Kidney epithelial cell (primary cell): ENCODE measurements at regions not wholly inside any gene's neighbourhood (a gene's known extent, or its start where the extent isn't known, plus 50 kb on each side); places are given as distances from the start of the nearest gene placed in this dataset.

Experiments
- DNase-seq: peaks from one replicate; pipeline ENCODE4 v3.0.0-alpha.2; 2010; ENCODE audit warnings: low read depth
- H3K27me3 ChIP-seq: 2 replicates; pipeline ENCODE4 v1.6.0; 2011; ENCODE audit warnings: low read length; ENCODE audit not compliant: control insufficient read depth, insufficient read depth
- H3K36me3 ChIP-seq: 2 replicates; pipeline ENCODE4 v1.5.1; 2011; ENCODE audit warnings: low read length; ENCODE audit not compliant: control insufficient read depth, insufficient read depth
- H3K4me3 ChIP-seq: 2 replicates; pipeline ENCODE4 v1.5.1; 2011; ENCODE audit warnings: low read depth, mild to moderate bottlenecking, control low read depth, low read length
- CTCF ChIP-seq: IDR thresholded peaks from 2 replicates; pipeline ENCODE4 v1.5.1; 2011; ENCODE audit warnings: mild to moderate bottlenecking, moderate library complexity, low read length, control low read depth, inconsistent platforms; ENCODE audit not compliant: insufficient read depth, poor library complexity, severe bottlenecking

DNA sequence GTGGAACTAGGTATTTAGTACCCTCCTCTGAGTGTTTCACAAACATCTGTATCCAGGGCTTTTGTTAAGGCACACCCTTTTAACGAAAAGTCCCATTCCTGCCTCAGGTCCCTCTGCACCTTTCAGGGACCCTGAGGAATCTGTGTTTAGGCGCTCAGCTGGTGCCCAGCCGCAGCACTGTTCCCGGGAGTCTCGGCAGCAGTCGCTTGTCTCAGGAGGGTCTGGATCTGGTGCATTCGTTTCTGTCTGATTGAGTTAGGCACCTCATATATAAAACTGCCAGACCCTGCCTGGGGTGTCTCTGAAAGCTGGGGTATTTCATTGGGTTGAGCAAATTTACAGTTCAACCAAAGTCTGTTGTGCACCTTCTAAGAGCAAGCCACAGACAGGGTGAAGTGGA lies 162.8 kb upstream of the TOPAZ1 start:
- TF ChIP-seq CTCF: no peak
- Histone ChIP-seq H3K4me3 (no peak overlapping the region), H3K36me3 (no peaks in the 10 kb centered on the region), H3K27me3 (no peaks in the 10 kb centered on the region)
- DNase-seq: no peak

GRCh38 chr3:44079916-44080315 lies 161.8 kb upstream of the TOPAZ1 start:
- TF ChIP-seq CTCF: no peak

GRCh38 chr3:44080474-44081072 lies 161.1 kb upstream of the TOPAZ1 start:
- no peaks in the 10 kb centered on the region for H3K36me3 ChIP-seq
- TF ChIP-seq CTCF: no peak
- DNase-seq: no peak
- no peaks in the 10 kb centered on the region for H3K27me3 ChIP-seq
- H3K4me3 ChIP-seq: no peak overlapping the region

More at GRCh38 chr3:44079916-44080315, 161.8 kb upstream of the TOPAZ1 start:
- Histone ChIP-seq H3K36me3 (no peaks in the 10 kb centered on the region), H3K27me3 (no peaks in the 10 kb centered on the region), H3K4me3 (no peak overlapping the region)
- no peak for DNase-seq

GRCh38 chr3:44090036-44090435 lies 151.7 kb upstream of the TOPAZ1 start:
- TF ChIP-seq CTCF: no peak
- no peak overlapping the region for H3K4me3 ChIP-seq
- no peaks in the 10 kb centered on the region for H3K36me3 ChIP-seq
- no peak for DNase-seq
- no peaks in the 10 kb centered on the region for H3K27me3 ChIP-seq

DNA sequence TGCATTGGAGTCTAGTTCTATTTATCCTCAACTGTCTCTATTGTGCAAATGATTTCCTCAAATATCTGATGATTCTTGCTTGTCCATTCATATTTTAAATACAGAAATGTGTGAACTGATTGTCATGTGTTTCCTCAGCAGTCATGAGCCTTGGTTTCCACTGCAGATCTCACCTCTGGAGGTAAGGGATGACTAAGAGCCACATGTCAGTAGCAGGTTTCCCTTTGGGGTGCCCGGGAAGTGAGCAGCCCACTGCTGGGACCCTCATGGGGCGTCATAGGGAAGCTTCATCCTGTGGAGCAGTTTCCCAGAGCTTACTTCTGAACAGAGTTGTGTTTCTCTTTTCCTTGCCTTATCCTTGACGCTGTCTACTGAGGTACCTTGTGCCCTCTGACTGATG lies 149.2 kb upstream of the TOPAZ1 start:
- Histone ChIP-seq H3K36me3 (peaks cover 1% of the 10 kb centered on the region), H3K4me3 (no peak overlapping the region), H3K27me3 (no peaks in the 10 kb centered on the region)
- TF ChIP-seq CTCF: no peak
- no peak for DNase-seq

- TF ChIP-seq CTCF: no peak
- no peak for DNase-seq
- Histone ChIP-seq H3K27me3 (no peaks in the 10 kb centered on the region), H3K36me3 (peaks cover 1% of the 10 kb centered on the region), H3K4me3 (no peak overlapping the region)
These were observed 148.2 kb upstream of the TOPAZ1 start for GRCh38 chr3:44093531-44093930.
